KMS-11 (cell line): ENCODE measurements at regions not wholly inside any gene's neighbourhood (a gene's known extent, or its start where the extent isn't known, plus 50 kb on each side); places are given as distances from the start of the nearest gene placed in this dataset.

ENCODE experiments used
- H2AFZ ChIP-seq: fragments of 200-600 bp; sonication (generic); 2 replicates; pipeline ENCODE4 v1.6.1; 2016; ENCODE audit warnings: antibody characterized with exemption, mixed run types, low read depth
- H3K27ac ChIP-seq: fragments of 200-600 bp; sonication (generic); 2 replicates; pipeline ENCODE4 v1.6.1; 2016; ENCODE audit warnings: mild to moderate bottlenecking, mixed run types
- H3K27me3 ChIP-seq: fragments of 200-600 bp; sonication (generic); 2 replicates; pipeline ENCODE4 v1.6.1; 2017; ENCODE audit warnings: mild to moderate bottlenecking, low read depth, mixed run types, moderate library complexity; ENCODE audit not compliant: insufficient read depth
- H3K36me3 ChIP-seq: fragments of 200-600 bp; sonication (generic); 2 replicates; pipeline ENCODE4 v1.6.1; 2017; ENCODE audit warnings: mild to moderate bottlenecking, mixed run types; ENCODE audit not compliant: insufficient read depth
- H3K4me1 ChIP-seq: fragments of 200-600 bp; sonication (generic); 2 replicates; pipeline ENCODE4 v1.6.1; 2016; ENCODE audit warnings: mild to moderate bottlenecking, low read depth, mixed run types; ENCODE audit not compliant: poor library complexity, severe bottlenecking
- H3K4me2 ChIP-seq: fragments of 200-600 bp; sonication (generic); 2 replicates; pipeline ENCODE4 v1.7.0; 2016; ENCODE audit warnings: mild to moderate bottlenecking, mixed run types
- H3K4me3 ChIP-seq: fragments of 200-600 bp; sonication (generic); IDR thresholded peaks from 2 replicates; pipeline ENCODE4 v1.6.1; 2017; ENCODE audit warnings: low read depth, low read length, mixed read lengths; ENCODE audit not compliant: insufficient read depth
- H3K79me2 ChIP-seq: fragments of 200-600 bp; sonication (generic); 2 replicates; pipeline ENCODE4 v1.6.1; 2016; ENCODE audit warnings: low read depth, mixed run types; ENCODE audit not compliant: insufficient read depth
- H3K9ac ChIP-seq: fragments of 200-600 bp; sonication (generic); 2 replicates; pipeline ENCODE4 v1.6.1; 2016; ENCODE audit warnings: mild to moderate bottlenecking, mixed run types
- H4K20me1 ChIP-seq: fragments of 200-600 bp; sonication (generic); 2 replicates; pipeline ENCODE4 v1.6.1; 2016; ENCODE audit warnings: mild to moderate bottlenecking, mixed run types; ENCODE audit not compliant: insufficient read depth
- CTCF ChIP-seq: fragments of 200-600 bp; sonication (generic); conservative IDR thresholded peaks from 2 replicates; pipeline ENCODE4 v1.6.1; 2017; ENCODE audit warnings: low read depth, mild to moderate bottlenecking, antibody characterized with exemption, low read length, moderate library complexity, mixed read lengths

- Histone ChIP-seq H2AFZ (no peak overlapping the region), H3K27me3 (no peaks in the 10 kb centered on the region), H3K4me2 (no peak overlapping the region), H4K20me1 (no peaks in the 10 kb centered on the region), H3K36me3 (no peaks in the 10 kb centered on the region), H3K79me2 (no peaks in the 10 kb centered on the region), H3K4me1 (no peaks in the 10 kb centered on the region), H3K4me3 (no peak overlapping the region), H3K27ac (no peak overlapping the region), H3K9ac (no peak overlapping the region)
- TF ChIP-seq CTCF = no peak
Measured at GRCh38 chrX:7582191-7582590, 260.8 kb upstream of the VCX start.

DNA sequence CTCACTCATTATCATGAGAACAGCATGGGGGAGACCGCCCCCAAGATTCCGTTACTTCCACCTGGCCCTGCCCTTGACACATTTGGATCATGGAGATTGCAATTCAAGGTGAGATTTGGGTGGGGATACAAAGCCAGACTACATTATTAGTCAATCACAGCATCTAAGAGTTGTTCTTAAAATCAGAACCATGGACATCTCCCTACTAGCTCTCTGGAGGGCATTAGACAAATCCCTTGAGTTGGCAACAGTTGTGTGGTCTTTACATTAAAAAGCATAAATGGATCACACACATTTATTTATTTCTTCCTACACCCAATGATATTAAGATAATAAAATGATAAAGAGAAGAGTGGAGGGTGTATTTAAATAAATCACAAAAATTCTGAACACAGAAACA is 262.8 kb upstream of the VCX start:
- Histone ChIP-seq H3K4me3 (no peak overlapping the region), H3K79me2 (no peaks in the 10 kb centered on the region), H3K9ac (no peak overlapping the region), H4K20me1 (no peaks in the 10 kb centered on the region), H2AFZ (no peak overlapping the region), H3K36me3 (no peaks in the 10 kb centered on the region), H3K27me3 (no peaks in the 10 kb centered on the region), H3K4me2 (no peak overlapping the region), H3K4me1 (no peaks in the 10 kb centered on the region), H3K27ac (no peak overlapping the region)
- TF ChIP-seq CTCF = no peak

GRCh38 chrX:7574325-7574724 is 268.6 kb upstream of the VCX start:
- H3K4me1 ChIP-seq = no peaks in the 10 kb centered on the region
- H2AFZ ChIP-seq = no peak overlapping the region
- no peak overlapping the region for H3K27ac ChIP-seq
- no peak for TF ChIP-seq CTCF
- no peaks in the 10 kb centered on the region for H3K36me3 ChIP-seq
- no peaks in the 10 kb centered on the region for H4K20me1 ChIP-seq
- no peak overlapping the region for H3K4me2 ChIP-seq
- no peaks in the 10 kb centered on the region for H3K27me3 ChIP-seq
- no peak overlapping the region for H3K9ac ChIP-seq
- H3K4me3 ChIP-seq = no peak overlapping the region
- H3K79me2 ChIP-seq = no peaks in the 10 kb centered on the region

GRCh38 chrX:7570432-7571029 is 272.4 kb upstream of the VCX start:
- no peak overlapping the region for H3K27ac ChIP-seq
- no peaks in the 10 kb centered on the region for H3K27me3 ChIP-seq
- no peak overlapping the region for H3K4me3 ChIP-seq
- H3K4me1 ChIP-seq = no peaks in the 10 kb centered on the region
- H2AFZ ChIP-seq = no peak overlapping the region
- TF ChIP-seq CTCF = no peak
- no peak overlapping the region for H3K4me2 ChIP-seq
- H3K9ac ChIP-seq = no peak overlapping the region
- no peaks in the 10 kb centered on the region for H3K36me3 ChIP-seq
- H3K79me2 ChIP-seq = no peaks in the 10 kb centered on the region
- no peaks in the 10 kb centered on the region for H4K20me1 ChIP-seq
